ENCODE measurements at regions not wholly inside any gene's neighbourhood (a gene's known extent, or its start where the extent isn't known, plus 50 kb on each side); places are given as distances from the start of the nearest gene placed in this dataset.

GRCh38 chr18:79606621-79607331 is 72.8 kb upstream of the CTDP1 start:
- H3K27ac ChIP-seq (ENCODE audit: low read depth, low read length): no peak overlapping the region
- DNase-seq (no peak), ATAC-seq (no peak)
- no peak overlapping the region for H3K27ac Mint-ChIP-seq
- no peaks in the 10 kb centered on the region for H3K9me3 ChIP-seq (ENCODE audit: control insufficient read depth in 2 of 3, low read length in 3 of 3)
- no peaks in the 10 kb centered on the region for H3K36me3 Mint-ChIP-seq
- H3K4me3 ChIP-seq (ENCODE audit: low read length): no peak overlapping the region
- peaks cover 0 to 9% (median 0%) of the 10 kb centered on the region in 5 donors for H3K27me3 Mint-ChIP-seq
- H3K27me3 ChIP-seq (ENCODE audit: control insufficient read depth in 2 of 2, insufficient read depth in 2 of 2, low read length in 2 of 2): no peaks in the 10 kb centered on the region
- intact Hi-C loops (cut with micrococcal nuclease): no loop called here
- no peaks in the 10 kb centered on the region for H3K4me1 Mint-ChIP-seq
- ChIA-PET POLR2A (no interaction called here), CTCF (no interaction called here)
- no peaks in the 10 kb centered on the region for H3K4me1 ChIP-seq (ENCODE audit: control insufficient read depth in 2 of 2, insufficient read depth in 2 of 2, low read length in 2 of 2)
- H3K36me3 ChIP-seq (ENCODE audit: control insufficient read depth in 2 of 3, insufficient read depth in 3 of 3, low read length in 3 of 3): no peaks in the 10 kb centered on the region
- H3K9me3 Mint-ChIP-seq: no peaks in the 10 kb centered on the region
- no peak overlapping the region for H3K4me3 Mint-ChIP-seq

DNA sequence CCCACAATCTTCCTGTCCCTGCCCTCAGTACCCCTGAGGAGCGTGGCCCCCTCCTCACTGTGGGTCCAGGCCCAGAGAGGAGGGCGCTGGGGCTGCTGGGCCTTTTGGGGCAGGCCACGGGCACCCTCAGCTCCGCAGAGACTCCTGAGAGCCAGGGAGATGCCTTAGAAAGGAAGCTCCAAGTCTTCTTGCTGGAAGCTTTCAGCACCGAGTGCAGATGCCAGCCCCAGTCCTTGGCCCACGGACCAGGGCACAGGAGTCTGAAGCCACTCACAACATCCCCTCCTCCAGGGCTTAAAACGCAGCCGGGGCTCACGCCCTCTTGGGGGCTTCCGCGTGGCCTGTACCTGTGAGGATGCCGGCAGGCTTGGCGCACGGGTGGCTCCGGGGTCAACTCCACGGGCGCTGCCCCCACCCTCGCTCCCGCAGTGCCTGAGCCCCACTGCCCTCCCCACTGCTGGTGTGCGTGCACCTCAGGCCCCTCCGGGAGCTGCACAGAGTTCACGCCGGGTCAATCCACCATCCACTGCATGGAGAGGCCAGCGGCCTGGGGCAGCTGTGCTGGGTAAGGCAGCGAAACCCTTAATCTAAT is 72.1 kb upstream of the CTDP1 start:
- H3K4me3 ChIP-seq (ENCODE audit: low read length): no peak overlapping the region
- H3K36me3 ChIP-seq (ENCODE audit: control insufficient read depth in 2 of 3, insufficient read depth in 3 of 3, low read length in 3 of 3): no peaks in the 10 kb centered on the region
- Mint-ChIP-seq H3K4me1 (no peaks in the 10 kb centered on the region), H3K27me3 (peaks cover 0 to 9% (median 0%) of the 10 kb centered on the region in 5 donors), H3K9me3 (no peaks in the 10 kb centered on the region), H3K27ac (no peak overlapping the region), H3K36me3 (no peaks in the 10 kb centered on the region), H3K4me3 (no peak overlapping the region)
- ATAC-seq (no peak), DNase-seq (no peak)
- H3K9me3 ChIP-seq (ENCODE audit: control insufficient read depth in 2 of 3, low read length in 3 of 3): no peaks in the 10 kb centered on the region
- H3K4me1 ChIP-seq (ENCODE audit: control insufficient read depth in 2 of 2, insufficient read depth in 2 of 2, low read length in 2 of 2): no peaks in the 10 kb centered on the region
- ChIA-PET POLR2A (no interaction called here), CTCF (no interaction called here)
- no peak overlapping the region for H3K27ac ChIP-seq (ENCODE audit: low read depth, low read length)
- no peaks in the 10 kb centered on the region for H3K27me3 ChIP-seq (ENCODE audit: control insufficient read depth in 2 of 2, insufficient read depth in 2 of 2, low read length in 2 of 2)
- intact Hi-C loops (cut with micrococcal nuclease): no loop called here

DNA sequence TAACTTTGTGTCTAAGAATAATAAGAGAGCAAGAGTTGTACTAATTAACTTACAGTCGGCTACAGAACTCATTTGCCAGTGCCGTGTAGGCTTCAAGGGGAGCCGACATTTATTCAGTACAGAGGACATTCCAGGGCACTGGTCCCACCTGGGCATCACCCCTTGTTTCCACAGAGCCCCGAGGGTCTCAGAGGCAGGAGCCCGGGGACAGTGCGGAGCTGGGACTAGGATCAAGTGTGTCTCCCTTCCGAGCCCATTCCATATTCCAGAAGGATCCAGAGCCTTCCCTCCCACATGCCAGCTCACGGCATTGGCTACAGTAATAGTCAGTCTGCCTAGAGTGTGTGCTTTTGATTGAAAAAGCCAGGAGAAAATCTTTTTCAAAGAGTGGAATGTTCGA is 71.5 kb upstream of the CTDP1 start:
- intact Hi-C loops (cut with micrococcal nuclease): no loop called here
- H3K27me3 Mint-ChIP-seq: peaks cover 0 to 9% (median 0%) of the 10 kb centered on the region in 5 donors
- DNase-seq (no peak), ATAC-seq (no peak)
- Histone ChIP-seq H3K4me3 (ENCODE audit: low read length) (no peak overlapping the region), H3K36me3 (ENCODE audit: control insufficient read depth in 2 of 3, insufficient read depth in 3 of 3, low read length in 3 of 3) (no peaks in the 10 kb centered on the region), H3K9me3 (ENCODE audit: control insufficient read depth in 2 of 3, low read length in 3 of 3) (no peaks in the 10 kb centered on the region), H3K27ac (ENCODE audit: low read depth, low read length) (no peak overlapping the region), H3K27me3 (ENCODE audit: control insufficient read depth in 2 of 2, insufficient read depth in 2 of 2, low read length in 2 of 2) (no peaks in the 10 kb centered on the region), H3K4me1 (ENCODE audit: control insufficient read depth in 2 of 2, insufficient read depth in 2 of 2, low read length in 2 of 2) (no peaks in the 10 kb centered on the region)
- ChIA-PET POLR2A (no interaction called here), CTCF (no interaction called here)
- H3K4me1 Mint-ChIP-seq: no peaks in the 10 kb centered on the region
- no peaks in the 10 kb centered on the region for H3K9me3 Mint-ChIP-seq
- no peak overlapping the region for H3K4me3 Mint-ChIP-seq
- no peak overlapping the region for H3K27ac Mint-ChIP-seq
- no peaks in the 10 kb centered on the region for H3K36me3 Mint-ChIP-seq

DNA sequence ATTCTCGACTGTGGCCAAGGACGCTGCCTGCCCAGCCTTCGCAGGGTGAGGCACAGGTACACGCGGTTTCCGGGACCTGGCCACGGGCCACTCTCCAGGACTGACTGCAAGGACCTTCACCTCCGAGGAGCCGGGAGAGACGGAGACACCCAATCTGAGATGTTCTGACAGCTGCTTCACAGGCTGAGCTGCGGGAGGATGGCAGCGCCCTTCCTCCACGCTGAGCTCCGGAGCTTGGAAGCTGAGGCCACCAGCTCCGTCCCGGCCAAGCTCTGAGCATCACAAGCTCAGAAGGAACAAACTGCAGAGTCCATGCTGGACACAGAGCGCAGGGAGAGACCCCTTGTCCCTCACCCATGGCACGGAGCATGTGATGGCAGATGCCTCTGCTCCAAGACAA is 71.1 kb upstream of the CTDP1 start:
- ChIA-PET CTCF (no interaction called here), POLR2A (no interaction called here)
- no peaks in the 10 kb centered on the region for H3K9me3 Mint-ChIP-seq
- ATAC-seq: no peak
- Histone ChIP-seq H3K4me1 (ENCODE audit: control insufficient read depth in 2 of 2, insufficient read depth in 2 of 2, low read length in 2 of 2) (no peaks in the 10 kb centered on the region), H3K9me3 (ENCODE audit: control insufficient read depth in 2 of 3, low read length in 3 of 3) (no peaks in the 10 kb centered on the region), H3K27me3 (ENCODE audit: control insufficient read depth in 2 of 2, insufficient read depth in 2 of 2, low read length in 2 of 2) (no peaks in the 10 kb centered on the region), H3K27ac (ENCODE audit: low read depth, low read length) (no peak overlapping the region), H3K36me3 (ENCODE audit: control insufficient read depth in 2 of 3, insufficient read depth in 3 of 3, low read length in 3 of 3) (no peaks in the 10 kb centered on the region), H3K4me3 (ENCODE audit: low read length) (no peak overlapping the region)
- DNase-seq: no peak
- H3K36me3 Mint-ChIP-seq: no peaks in the 10 kb centered on the region
- no peak overlapping the region for H3K27ac Mint-ChIP-seq
- no peak overlapping the region for H3K4me3 Mint-ChIP-seq
- H3K27me3 Mint-ChIP-seq: peaks cover 0 to 9% (median 0%) of the 10 kb centered on the region in 5 donors
- intact Hi-C loops (cut with micrococcal nuclease): no loop called here
- H3K4me1 Mint-ChIP-seq: no peaks in the 10 kb centered on the region

DNA sequence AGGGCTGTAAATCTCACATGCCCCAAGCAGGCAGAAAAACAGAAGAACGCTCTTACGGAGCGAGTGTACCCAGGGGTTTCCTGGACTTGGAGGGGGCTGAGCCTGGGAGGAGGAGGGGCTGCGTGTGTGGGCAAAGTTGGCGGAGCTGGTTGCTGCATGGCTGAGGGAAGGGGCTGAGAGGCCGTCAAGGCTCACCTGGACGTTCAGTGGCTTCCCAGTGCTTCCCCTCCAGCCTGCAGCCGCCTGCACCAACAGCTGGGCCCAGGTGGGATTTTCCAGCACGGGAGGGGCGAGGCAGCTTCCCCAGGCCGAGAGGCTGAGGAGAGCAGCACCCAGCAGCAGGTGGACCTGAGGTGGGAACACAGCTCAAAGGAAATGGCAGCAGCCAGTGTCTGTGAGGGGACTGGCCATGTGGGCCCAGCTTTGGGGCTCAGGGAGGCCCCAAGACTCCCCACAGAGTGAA is 70.6 kb upstream of the CTDP1 start:
- Mint-ChIP-seq H3K9me3 (no peaks in the 10 kb centered on the region), H3K27ac (no peak overlapping the region), H3K4me3 (no peak overlapping the region), H3K27me3 (peaks cover 0 to 13% (median 3%) of the 10 kb centered on the region in 5 donors), H3K4me1 (no peaks in the 10 kb centered on the region), H3K36me3 (no peaks in the 10 kb centered on the region)
- Histone ChIP-seq H3K27ac (ENCODE audit: low read depth, low read length) (no peak overlapping the region), H3K27me3 (ENCODE audit: control insufficient read depth in 2 of 2, insufficient read depth in 2 of 2, low read length in 2 of 2) (no peaks in the 10 kb centered on the region), H3K4me1 (ENCODE audit: control insufficient read depth in 2 of 2, insufficient read depth in 2 of 2, low read length in 2 of 2) (no peaks in the 10 kb centered on the region), H3K4me3 (ENCODE audit: low read length) (no peak overlapping the region), H3K9me3 (ENCODE audit: control insufficient read depth in 2 of 3, low read length in 3 of 3) (no peaks in the 10 kb centered on the region), H3K36me3 (ENCODE audit: control insufficient read depth in 2 of 3, insufficient read depth in 3 of 3, low read length in 3 of 3) (no peaks in the 10 kb centered on the region)
- ChIA-PET CTCF (no interaction called here), POLR2A (no interaction called here)
- intact Hi-C loops (cut with micrococcal nuclease): no loop called here
- DNase-seq: no peak
- no peak for ATAC-seq

- CTCF ChIA-PET: no interaction called here
- no peaks in the 10 kb centered on the region for H3K36me3 Mint-ChIP-seq
- H3K9me3 ChIP-seq (ENCODE audit: control insufficient read depth in 2 of 3, low read length in 3 of 3): no peaks in the 10 kb centered on the region
- H3K36me3 ChIP-seq (ENCODE audit: control insufficient read depth in 2 of 3, insufficient read depth in 3 of 3, low read length in 3 of 3): no peaks in the 10 kb centered on the region
- no peaks in the 10 kb centered on the region for H3K27me3 ChIP-seq (ENCODE audit: control insufficient read depth in 2 of 2, insufficient read depth in 2 of 2, low read length in 2 of 2)
- no peak overlapping the region for H3K27ac ChIP-seq (ENCODE audit: low read depth, low read length)
- no peak for ATAC-seq
- H3K4me1 ChIP-seq (ENCODE audit: control insufficient read depth in 2 of 2, insufficient read depth in 2 of 2, low read length in 2 of 2): no peaks in the 10 kb centered on the region
- no peak overlapping the region for H3K4me3 Mint-ChIP-seq
- H3K4me3 ChIP-seq (ENCODE audit: low read length): no peak overlapping the region
- no peak for DNase-seq
- intact Hi-C loops (cut with micrococcal nuclease): no loop called here
- H3K27me3 Mint-ChIP-seq: peaks cover 0 to 15% (median 4%) of the 10 kb centered on the region in 5 donors
- no peak overlapping the region for H3K27ac Mint-ChIP-seq
- POLR2A ChIA-PET: no interaction called here
- no peaks in the 10 kb centered on the region for H3K4me1 Mint-ChIP-seq
- no peaks in the 10 kb centered on the region for H3K9me3 Mint-ChIP-seq
Measured at GRCh38 chr18:79609841-79610281, 69.7 kb upstream of the CTDP1 start.

- intact Hi-C loops (cut with micrococcal nuclease): no loop called here
- Mint-ChIP-seq H3K4me3 (no peak overlapping the region), H3K27ac (no peak overlapping the region), H3K9me3 (no peaks in the 10 kb centered on the region), H3K4me1 (no peaks in the 10 kb centered on the region), H3K36me3 (no peaks in the 10 kb centered on the region), H3K27me3 (peaks cover 0 to 20% (median 4%) of the 10 kb centered on the region in 5 donors)
- H3K36me3 ChIP-seq (ENCODE audit: control insufficient read depth in 2 of 3, insufficient read depth in 3 of 3, low read length in 3 of 3): no peaks in the 10 kb centered on the region
- DNase-seq (no peak), ATAC-seq (no peak)
- no peaks in the 10 kb centered on the region for H3K27me3 ChIP-seq (ENCODE audit: control insufficient read depth in 2 of 2, insufficient read depth in 2 of 2, low read length in 2 of 2)
- H3K4me1 ChIP-seq (ENCODE audit: control insufficient read depth in 2 of 2, insufficient read depth in 2 of 2, low read length in 2 of 2): no peaks in the 10 kb centered on the region
- ChIA-PET POLR2A (no interaction called here), CTCF (no interaction called here)
- no peak overlapping the region for H3K4me3 ChIP-seq (ENCODE audit: low read length)
- H3K9me3 ChIP-seq (ENCODE audit: control insufficient read depth in 2 of 3, low read length in 3 of 3): no peaks in the 10 kb centered on the region
- H3K27ac ChIP-seq (ENCODE audit: low read depth, low read length): no peak overlapping the region
Measured at GRCh38 chr18:79610461-79611039, 69.1 kb upstream of the CTDP1 start.

Data from naive thymus-derived CD4-positive, alpha-beta T cell (primary cell).